GM12878 (cell line): ENCODE measurements at regions not wholly inside any gene's neighbourhood (a gene's known extent, or its start where the extent isn't known, plus 50 kb on each side); places are given as distances from the start of the nearest gene placed in this dataset.

Source experiments
- ESRRA ChIP-seq: IDR thresholded peaks from 2 replicates; pipeline ENCODE4 v1.6.1; 2012; ENCODE audit warnings: mild to moderate bottlenecking, low read length, improper control_type of control experiment
- TF ChIP-seq, protein P1 (sequence below), 3 experiments: IDR thresholded peaks in 2 of 3; conservative IDR thresholded peaks in 1 of 3; 2 replicates each; pipeline ENCODE4 v1.5.1; 2011; ENCODE audit warnings: low read depth in 3 of 3, low read length in 3 of 3, mild to moderate bottlenecking in 3 of 3, control low read depth in 2 of 3, moderate library complexity in 2 of 3, inconsistent platforms in 1 of 3, mixed read lengths in 1 of 3; ENCODE audit not compliant: control insufficient read depth in 2 of 3, insufficient read depth in 1 of 3; ENCODE audit errors: extremely low read depth in 1 of 3

DNA sequence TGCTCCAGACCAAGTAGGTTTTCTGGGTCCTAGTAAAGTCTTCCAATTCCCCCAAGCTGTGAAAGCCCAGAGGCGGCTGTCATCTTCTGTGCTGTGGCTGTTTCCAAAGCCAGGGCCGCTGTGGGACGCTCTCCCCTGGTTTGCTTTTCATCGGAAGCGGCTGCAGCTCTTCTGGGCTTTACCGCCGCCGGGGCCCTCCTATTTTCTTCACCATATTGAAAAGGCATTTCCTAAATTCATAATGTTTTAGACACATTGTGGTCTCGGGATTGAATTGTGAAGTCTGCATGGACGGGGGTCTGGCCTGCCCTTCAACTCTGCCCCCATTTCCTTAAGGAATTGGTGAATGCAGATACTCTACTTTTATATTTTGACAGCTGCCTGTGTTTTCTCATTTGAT lies 551.4 kb upstream of the MGMT start:
- TF ChIP-seq ESRRA, result no peak
- TF ChIP-seq, protein P1, sequence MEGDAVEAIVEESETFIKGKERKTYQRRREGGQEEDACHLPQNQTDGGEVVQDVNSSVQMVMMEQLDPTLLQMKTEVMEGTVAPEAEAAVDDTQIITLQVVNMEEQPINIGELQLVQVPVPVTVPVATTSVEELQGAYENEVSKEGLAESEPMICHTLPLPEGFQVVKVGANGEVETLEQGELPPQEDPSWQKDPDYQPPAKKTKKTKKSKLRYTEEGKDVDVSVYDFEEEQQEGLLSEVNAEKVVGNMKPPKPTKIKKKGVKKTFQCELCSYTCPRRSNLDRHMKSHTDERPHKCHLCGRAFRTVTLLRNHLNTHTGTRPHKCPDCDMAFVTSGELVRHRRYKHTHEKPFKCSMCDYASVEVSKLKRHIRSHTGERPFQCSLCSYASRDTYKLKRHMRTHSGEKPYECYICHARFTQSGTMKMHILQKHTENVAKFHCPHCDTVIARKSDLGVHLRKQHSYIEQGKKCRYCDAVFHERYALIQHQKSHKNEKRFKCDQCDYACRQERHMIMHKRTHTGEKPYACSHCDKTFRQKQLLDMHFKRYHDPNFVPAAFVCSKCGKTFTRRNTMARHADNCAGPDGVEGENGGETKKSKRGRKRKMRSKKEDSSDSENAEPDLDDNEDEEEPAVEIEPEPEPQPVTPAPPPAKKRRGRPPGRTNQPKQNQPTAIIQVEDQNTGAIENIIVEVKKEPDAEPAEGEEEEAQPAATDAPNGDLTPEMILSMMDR (IDR thresholded peaks at IDR 0.05 in 2 of 3, conservative IDR thresholded peaks at IDR 0.05 in 1 of 3; ENCODE audit: control insufficient read depth in 2 of 3, extremely low read depth in 1 of 3, insufficient read depth in 1 of 3, low read depth in 3 of 3, low read length in 3 of 3), result no peak
